PC-3 (cell line): ENCODE measurements at regions not wholly inside any gene's neighbourhood (a gene's known extent, or its start where the extent isn't known, plus 50 kb on each side); places are given as distances from the start of the nearest gene placed in this dataset.

ENCODE experiments used
- EZH2 ChIP-seq: fragments of 300-600 bp; sonication (generic); IDR thresholded peaks from one replicate; pipeline ENCODE4 v1.6.1; 2017; ENCODE audit warnings: antibody characterized with exemption, mild to moderate bottlenecking, low read length; ENCODE audit not compliant: unreplicated experiment
- EZH2phosphoT487 ChIP-seq: fragments of 300-600 bp; sonication (generic); IDR thresholded peaks from 2 replicates; pipeline ENCODE4 v1.6.1; 2018; ENCODE audit warnings: mild to moderate bottlenecking, antibody characterized with exemption, low read length, borderline replicate concordance
- TF ChIP-seq, protein P1 (sequence below): fragments of 300-600 bp; sonication (generic); conservative IDR thresholded peaks from 2 replicates; pipeline ENCODE4 v1.5.1; 2017; ENCODE audit warnings: antibody characterized with exemption, low read depth, mild to moderate bottlenecking, low read length

DNA sequence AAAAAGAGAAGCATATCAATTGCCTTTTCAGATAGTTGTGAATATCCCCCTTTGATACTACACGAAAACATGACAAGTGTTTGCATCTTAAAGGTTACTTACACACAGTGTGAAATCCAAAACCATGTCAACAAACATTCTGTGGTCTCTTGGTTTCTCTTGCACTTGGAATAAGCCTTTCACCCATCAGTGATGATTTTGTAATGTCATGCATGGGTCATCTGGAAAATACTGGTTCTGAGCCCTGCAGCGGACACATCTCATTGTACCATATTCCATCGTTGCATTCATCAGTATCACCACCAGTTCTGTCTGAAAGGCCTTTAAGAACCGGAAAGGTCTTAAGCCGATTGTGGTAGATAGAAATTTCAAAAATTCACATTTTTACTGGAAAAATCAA, 65.4 kb upstream of the SOX1 start:
- TF ChIP-seq, protein P1, sequence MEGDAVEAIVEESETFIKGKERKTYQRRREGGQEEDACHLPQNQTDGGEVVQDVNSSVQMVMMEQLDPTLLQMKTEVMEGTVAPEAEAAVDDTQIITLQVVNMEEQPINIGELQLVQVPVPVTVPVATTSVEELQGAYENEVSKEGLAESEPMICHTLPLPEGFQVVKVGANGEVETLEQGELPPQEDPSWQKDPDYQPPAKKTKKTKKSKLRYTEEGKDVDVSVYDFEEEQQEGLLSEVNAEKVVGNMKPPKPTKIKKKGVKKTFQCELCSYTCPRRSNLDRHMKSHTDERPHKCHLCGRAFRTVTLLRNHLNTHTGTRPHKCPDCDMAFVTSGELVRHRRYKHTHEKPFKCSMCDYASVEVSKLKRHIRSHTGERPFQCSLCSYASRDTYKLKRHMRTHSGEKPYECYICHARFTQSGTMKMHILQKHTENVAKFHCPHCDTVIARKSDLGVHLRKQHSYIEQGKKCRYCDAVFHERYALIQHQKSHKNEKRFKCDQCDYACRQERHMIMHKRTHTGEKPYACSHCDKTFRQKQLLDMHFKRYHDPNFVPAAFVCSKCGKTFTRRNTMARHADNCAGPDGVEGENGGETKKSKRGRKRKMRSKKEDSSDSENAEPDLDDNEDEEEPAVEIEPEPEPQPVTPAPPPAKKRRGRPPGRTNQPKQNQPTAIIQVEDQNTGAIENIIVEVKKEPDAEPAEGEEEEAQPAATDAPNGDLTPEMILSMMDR, result no peak
- TF ChIP-seq EZH2 (no peak), EZH2phosphoT487 (no peak)
